ENCODE measurements at regions not wholly inside any gene's neighbourhood (a gene's known extent, or its start where the extent isn't known, plus 50 kb on each side); places are given as distances from the start of the nearest gene placed in this dataset.

DNA sequence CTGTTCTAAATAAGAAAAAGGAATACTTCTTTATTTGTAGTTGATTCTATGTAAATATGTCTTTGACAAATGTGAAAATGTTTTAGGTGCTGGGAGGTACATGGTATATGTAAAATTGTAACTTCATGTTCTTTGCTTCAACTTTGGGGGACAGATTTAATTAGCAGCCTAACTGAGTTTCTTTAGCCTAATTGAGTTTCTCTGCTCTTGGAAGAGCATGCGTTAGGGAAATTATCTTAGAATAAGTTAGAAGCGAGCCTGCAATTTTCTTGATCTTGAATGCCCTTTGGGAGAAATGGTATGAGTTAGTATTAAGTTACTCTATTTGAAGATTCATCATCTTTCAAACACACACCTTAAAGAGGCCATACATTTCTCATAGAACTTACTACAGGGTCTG, 194.3 kb downstream of the AEBP2 start:
- TF ChIP-seq, protein P1, sequence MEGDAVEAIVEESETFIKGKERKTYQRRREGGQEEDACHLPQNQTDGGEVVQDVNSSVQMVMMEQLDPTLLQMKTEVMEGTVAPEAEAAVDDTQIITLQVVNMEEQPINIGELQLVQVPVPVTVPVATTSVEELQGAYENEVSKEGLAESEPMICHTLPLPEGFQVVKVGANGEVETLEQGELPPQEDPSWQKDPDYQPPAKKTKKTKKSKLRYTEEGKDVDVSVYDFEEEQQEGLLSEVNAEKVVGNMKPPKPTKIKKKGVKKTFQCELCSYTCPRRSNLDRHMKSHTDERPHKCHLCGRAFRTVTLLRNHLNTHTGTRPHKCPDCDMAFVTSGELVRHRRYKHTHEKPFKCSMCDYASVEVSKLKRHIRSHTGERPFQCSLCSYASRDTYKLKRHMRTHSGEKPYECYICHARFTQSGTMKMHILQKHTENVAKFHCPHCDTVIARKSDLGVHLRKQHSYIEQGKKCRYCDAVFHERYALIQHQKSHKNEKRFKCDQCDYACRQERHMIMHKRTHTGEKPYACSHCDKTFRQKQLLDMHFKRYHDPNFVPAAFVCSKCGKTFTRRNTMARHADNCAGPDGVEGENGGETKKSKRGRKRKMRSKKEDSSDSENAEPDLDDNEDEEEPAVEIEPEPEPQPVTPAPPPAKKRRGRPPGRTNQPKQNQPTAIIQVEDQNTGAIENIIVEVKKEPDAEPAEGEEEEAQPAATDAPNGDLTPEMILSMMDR (IDR thresholded peaks at IDR 0.05; ENCODE audit: low read depth, low read length, poor library complexity, severe bottlenecking): no peak
- no peak for TF ChIP-seq EZH2phosphoT487 (IDR thresholded peaks at IDR 0.05; ENCODE audit: borderline replicate concordance, low read length)
